PC-9 (cell line): ENCODE measurements at regions not wholly inside any gene's neighbourhood (a gene's known extent, or its start where the extent isn't known, plus 50 kb on each side); places are given as distances from the start of the nearest gene placed in this dataset.
"Not testable (repeated sequence)": the region's sequence is repeated elsewhere in the genome, so short reads cannot be mapped to it uniquely, and the experiment has no call there.

Experiments used
- BruUV-seq: library from RNA; stranded (reverse); fragments of 400-500 nt; replicated peaks from 2 replicates; lab custom pipeline; 2021; lab: Mats Ljungman, UMichigan
- CTCF ChIA-PET: fragments of 300-600 bp; sonication (Branson Sonifier 250); formaldehyde crosslinking; loops from one replicate; lab custom pipeline; 2022; ENCODE audit warnings: antibody characterized with exemption; lab: Charles Lee
- POLR2A ChIA-PET: fragments of 300-600 bp; sonication (Branson Sonifier 250); formaldehyde crosslinking; loops from one replicate; lab custom pipeline; 2022; ENCODE audit warnings: antibody characterized with exemption; ENCODE audit not compliant: unreplicated experiment; lab: Charles Lee
- DNase-seq, 2 experiments: peaks; one replicate each; pipeline versions ENCODE4 v3.0.0 to v3.0.0-alpha.2; 2015 to 2022; ENCODE audit warnings: mixed read lengths in 1 of 2
- H2AFZ ChIP-seq: fragments of 200-600 bp; sonication (generic); 2 replicates; pipeline ENCODE4 v1.8.1; 2017; ENCODE audit warnings: antibody characterized with exemption
- H3F3A ChIP-seq: fragments of 200-600 bp; sonication (generic); 2 replicates; pipeline ENCODE4 v1.8.1; 2017; ENCODE audit warnings: antibody characterized with exemption, mild to moderate bottlenecking, low read depth; ENCODE audit not compliant: insufficient read depth
- H3K27ac ChIP-seq: fragments of 200-600 bp; sonication (generic); 2 replicates; pipeline ENCODE4 v1.6.1; 2016; ENCODE audit warnings: mixed run types
- H3K27me3 ChIP-seq: fragments of 200-600 bp; sonication (generic); 2 replicates; pipeline ENCODE4 v1.6.1; 2016; ENCODE audit warnings: low read depth, mixed run types; ENCODE audit not compliant: insufficient read depth
- H3K36me3 ChIP-seq: fragments of 200-600 bp; sonication (generic); 2 replicates; pipeline ENCODE4 v1.6.1; 2016; ENCODE audit warnings: low read depth, mixed run types
- H3K4me1 ChIP-seq: fragments of 200-600 bp; sonication (generic); replicated peaks from 2 replicates; pipeline ENCODE4 v1.6.1; 2016; ENCODE audit warnings: mixed run types; ENCODE audit not compliant: insufficient read depth
- H3K4me2 ChIP-seq: fragments of 200-600 bp; sonication (generic); 2 replicates; pipeline ENCODE4 v1.6.1; 2017; ENCODE audit warnings: mixed run types
- H3K4me3 ChIP-seq: fragments of 200-600 bp; sonication (generic); 2 replicates; pipeline ENCODE4 v1.6.1; 2016; ENCODE audit warnings: mixed run types
- H3K79me2 ChIP-seq: fragments of 200-600 bp; sonication (generic); 2 replicates; pipeline ENCODE4 v1.6.1; 2017; ENCODE audit warnings: low read depth, mixed run types
- H3K9me2 ChIP-seq: fragments of 200-600 bp; sonication (generic); 2 replicates; pipeline ENCODE4 v1.8.1; 2017; ENCODE audit warnings: mild to moderate bottlenecking; ENCODE audit not compliant: insufficient read depth
- H3K9me3 ChIP-seq: fragments of 200-600 bp; sonication (generic); 2 replicates; pipeline ENCODE4 v1.8.1; 2016; ENCODE audit warnings: low read depth; ENCODE audit not compliant: insufficient read depth
- H4K20me1 ChIP-seq: fragments of 200-600 bp; sonication (generic); 2 replicates; pipeline ENCODE4 v1.8.1; 2017; ENCODE audit not compliant: insufficient read depth
- CTCF ChIP-seq: fragments of 200-600 bp; sonication (generic); conservative IDR thresholded peaks from 2 replicates; pipeline ENCODE4 v1.6.1; 2017; ENCODE audit warnings: mixed run types, antibody characterized with exemption, mild to moderate bottlenecking, moderate library complexity
- EZH2 ChIP-seq: fragments of 200-600 bp; sonication (generic); IDR thresholded peaks from 2 replicates; pipeline ENCODE4 v1.8.0; 2017; ENCODE audit warnings: antibody characterized with exemption, low read depth
- intact Hi-C: fragments of 100-400 bp; cut with micrococcal nuclease; formaldehyde crosslinking; loops from one replicate; pipeline ENCODE4 v1.10.0; 2022; ENCODE audit not compliant: unreplicated experiment

GRCh38 chr5:136563489-136563888, 198.1 kb upstream of the TRPC7 start:
- Histone ChIP-seq H2AFZ (no peak overlapping the region), H3K27ac (no peak overlapping the region), H3K4me2 (no peak overlapping the region), H3K27me3 (no peaks in the 10 kb centered on the region), H3F3A (no peaks in the 10 kb centered on the region), H3K4me1 (no peaks in the 10 kb centered on the region), H4K20me1 (no peaks in the 10 kb centered on the region; the same call in 1 of the 2 replicates), H3K79me2 (no peaks in the 10 kb centered on the region), H3K4me3 (no peak overlapping the region), H3K9me3 (no peaks in the 10 kb centered on the region), H3K9me2 (no peaks in the 10 kb centered on the region), H3K36me3 (no peaks in the 10 kb centered on the region)
- TF ChIP-seq EZH2, result no peak
- TF ChIP-seq CTCF, result no peak
- POLR2A ChIA-PET, result no interaction called here
- intact Hi-C loops, result no loop called here
- BruUV-seq, result no TSS peak
- CTCF ChIA-PET, result no interaction called here
- DNase-seq, result no peak

- BruUV-seq, result no TSS peak
- POLR2A ChIA-PET, result no interaction called here
- DNase-seq, result no peak
These were observed 194.8 kb upstream of the TRPC7 start for GRCh38 chr5:136560126-136560525.

GRCh38 chr5:136559651-136560050, 194.3 kb upstream of the TRPC7 start:
- intact Hi-C loops, result no loop called here
- H3K4me2 ChIP-seq, result no peak overlapping the region
- TF ChIP-seq EZH2, result no peak
- TF ChIP-seq CTCF, result no peak
- POLR2A ChIA-PET, result no interaction called here
- H3K9me2 ChIP-seq, result no peaks in the 10 kb centered on the region
- H3F3A ChIP-seq, result no peaks in the 10 kb centered on the region
- H3K79me2 ChIP-seq, result no peaks in the 10 kb centered on the region
- no peaks in the 10 kb centered on the region for H3K27me3 ChIP-seq
- BruUV-seq, result no TSS peak
- no peak overlapping the region for H3K27ac ChIP-seq
- no peak for DNase-seq
- no peaks in the 10 kb centered on the region; the same call in 1 of the 2 replicates for H4K20me1 ChIP-seq
- CTCF ChIA-PET, result no interaction called here
- no peak overlapping the region for H2AFZ ChIP-seq
- H3K36me3 ChIP-seq, result no peaks in the 10 kb centered on the region
- H3K9me3 ChIP-seq, result no peaks in the 10 kb centered on the region
- H3K4me1 ChIP-seq, result no peaks in the 10 kb centered on the region
- no peak overlapping the region for H3K4me3 ChIP-seq

More at GRCh38 chr5:136560126-136560525, 194.8 kb upstream of the TRPC7 start:
- Histone ChIP-seq H3F3A (no peaks in the 10 kb centered on the region), H3K79me2 (no peaks in the 10 kb centered on the region), H3K36me3 (no peaks in the 10 kb centered on the region), H3K4me3 (no peak overlapping the region), H2AFZ (no peak overlapping the region), H4K20me1 (no peaks in the 10 kb centered on the region; the same call in 1 of the 2 replicates), H3K4me1 (no peaks in the 10 kb centered on the region), H3K4me2 (no peak overlapping the region), H3K27ac (no peak overlapping the region), H3K9me2 (no peaks in the 10 kb centered on the region), H3K27me3 (no peaks in the 10 kb centered on the region), H3K9me3 (no peaks in the 10 kb centered on the region)
- intact Hi-C loops, result no loop called here
- TF ChIP-seq EZH2, result no peak
- TF ChIP-seq CTCF, result no peak
- CTCF ChIA-PET, result no interaction called here

- intact Hi-C loops, H3K4me2 ChIP-seq, H3K27me3 ChIP-seq, H3K9me2 ChIP-seq, DNase-seq, CTCF ChIA-PET, H3F3A ChIP-seq, H3K79me2 ChIP-seq, H2AFZ ChIP-seq, H3K4me3 ChIP-seq, H3K27ac ChIP-seq, H3K36me3 ChIP-seq, POLR2A ChIA-PET, H4K20me1 ChIP-seq, H3K4me1 ChIP-seq, H3K9me3 ChIP-seq, BruUV-seq: not testable (repeated sequence)
These were observed 181.8 kb upstream of the TRPC7 start for GRCh38 chr5:136547096-136547495.

- H4K20me1 ChIP-seq, CTCF ChIA-PET, H2AFZ ChIP-seq, H3K9me2 ChIP-seq, H3K4me1 ChIP-seq, intact Hi-C loops, H3K4me2 ChIP-seq, H3K79me2 ChIP-seq, H3K36me3 ChIP-seq, H3K27me3 ChIP-seq, BruUV-seq, H3K9me3 ChIP-seq, H3F3A ChIP-seq, DNase-seq, H3K27ac ChIP-seq, POLR2A ChIA-PET, H3K4me3 ChIP-seq: not testable (repeated sequence)
These were observed 181.1 kb upstream of the TRPC7 start for GRCh38 chr5:136546441-136546840.
